OCI-LY7 (cell line): ENCODE measurements at regions not wholly inside any gene's neighbourhood (a gene's known extent, or its start where the extent isn't known, plus 50 kb on each side); places are given as distances from the start of the nearest gene placed in this dataset.

Experiments
- CTCF ChIP-seq: fragments of 200-600 bp; sonication (generic); conservative IDR thresholded peaks from 2 replicates; pipeline ENCODE4 v1.5.1; 2014; ENCODE audit warnings: mild to moderate bottlenecking, antibody characterized with exemption, low read length, moderate library complexity, mixed read lengths
- EZH2phosphoT487 ChIP-seq: fragments of 200-600 bp; sonication (generic); IDR thresholded peaks from 2 replicates; pipeline ENCODE4 v1.6.1; 2018; ENCODE audit warnings: low read depth, borderline replicate concordance, mild to moderate bottlenecking, mixed run types, antibody characterized with exemption, low read length, moderate library complexity, mixed read lengths

GRCh38 chr4:189237340-189237739, 703.3 kb upstream of the FRG1 start:
- no peak for TF ChIP-seq CTCF
- TF ChIP-seq EZH2phosphoT487: no peak
